ENCODE measurements at regions not wholly inside any gene's neighbourhood (a gene's known extent, or its start where the extent isn't known, plus 50 kb on each side); places are given as distances from the start of the nearest gene placed in this dataset.
"Not testable (repeated sequence)": the region's sequence is repeated elsewhere in the genome, so short reads cannot be mapped to it uniquely, and the experiment has no call there.

DNA sequence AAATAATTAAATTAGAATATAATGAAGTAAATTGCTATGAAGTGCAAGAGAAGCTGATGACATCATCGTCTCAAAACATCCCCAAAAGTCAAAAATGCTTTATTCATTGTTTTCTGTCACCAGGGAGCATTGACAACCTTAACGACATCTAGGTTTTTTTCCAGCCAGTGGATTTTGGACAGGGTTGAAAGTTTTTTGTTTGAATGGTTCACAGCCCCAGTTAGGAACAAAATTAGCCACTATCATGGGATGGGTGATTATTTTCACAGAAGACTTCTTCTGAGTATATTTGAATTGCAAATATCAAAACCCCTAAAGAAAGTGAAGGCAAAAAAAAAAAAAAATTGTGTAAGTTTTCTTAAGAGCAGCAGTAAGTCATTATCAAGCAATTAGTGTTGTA lies 826.1 kb downstream of the STPG2 start:
- in situ Hi-C loops (cut with MboI; ENCODE audit: low pct_unique_long_range_greater_than_20kb, low sequenced_read_pairs), result no loop called here
- no peak for DNase-seq

DNA sequence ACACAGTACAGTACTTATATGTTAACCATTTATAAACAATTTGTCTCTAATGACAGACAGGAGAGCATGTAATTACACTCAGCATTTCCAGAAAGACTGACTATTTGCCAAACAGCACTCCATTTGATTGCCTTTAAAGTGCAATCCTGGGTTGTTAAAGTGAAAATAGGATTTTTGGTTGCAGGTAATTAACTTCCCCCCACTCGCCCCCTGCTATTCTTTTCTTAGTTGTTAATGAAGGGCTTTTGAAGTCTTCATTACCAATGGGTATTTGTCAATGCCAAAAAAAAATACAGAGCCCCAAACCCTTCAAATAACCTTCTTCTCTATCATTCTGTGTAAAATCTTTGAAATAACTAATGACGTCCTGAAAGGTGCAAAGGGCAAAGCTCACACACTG lies 825.6 kb downstream of the STPG2 start:
- in situ Hi-C loops (cut with MboI; ENCODE audit: low pct_unique_long_range_greater_than_20kb, low sequenced_read_pairs), result no loop called here
- DNase-seq, result no peak

- in situ Hi-C loops (cut with MboI; ENCODE audit: low pct_unique_long_range_greater_than_20kb, low sequenced_read_pairs); DNase-seq: not testable (repeated sequence)
Measured at GRCh38 chr4:97325751-97326150, 817.5 kb downstream of the STPG2 start.

DNA sequence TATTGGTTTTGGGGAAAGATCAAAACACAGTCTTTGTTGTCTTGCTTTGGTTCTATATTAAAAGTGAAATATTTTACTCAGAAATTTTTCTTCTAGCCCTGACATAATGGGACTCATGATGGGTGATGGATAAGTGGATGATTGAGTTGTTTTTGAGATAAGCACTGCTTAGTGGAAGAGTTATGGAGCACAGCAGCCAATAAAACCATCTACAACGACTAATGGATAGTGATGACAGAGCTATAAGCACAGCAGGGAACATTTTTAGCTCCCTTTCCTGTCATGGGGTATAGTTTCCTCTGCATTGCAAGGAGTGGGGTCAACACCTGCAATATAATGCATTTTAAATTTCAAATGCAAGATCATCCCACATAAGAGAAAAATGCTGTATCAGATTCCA lies 812.4 kb downstream of the STPG2 start:
- in situ Hi-C loops (cut with MboI; ENCODE audit: low pct_unique_long_range_greater_than_20kb, low sequenced_read_pairs), result no loop called here
- no peak for DNase-seq

DNA sequence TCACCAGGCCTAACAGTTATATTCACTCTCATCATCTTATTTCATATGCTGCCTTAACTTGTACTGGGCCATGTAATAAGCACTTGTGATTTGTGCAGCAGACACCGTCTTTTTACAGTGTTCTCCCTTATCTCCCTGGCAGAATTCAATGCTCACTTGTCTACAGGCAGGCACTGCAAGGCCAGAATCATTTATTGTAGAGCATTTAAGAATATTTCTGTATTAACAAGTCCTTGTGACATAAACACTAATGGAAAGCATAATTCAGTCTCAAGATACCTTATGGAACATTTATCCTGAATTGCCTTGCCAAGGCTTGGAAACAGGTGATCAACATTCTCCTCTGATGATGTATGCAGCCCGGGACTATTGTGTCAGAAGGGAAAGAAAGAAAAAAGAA lies 808.9 kb downstream of the STPG2 start:
- in situ Hi-C loops (cut with MboI; ENCODE audit: low pct_unique_long_range_greater_than_20kb, low sequenced_read_pairs), result no loop called here
- no peak for DNase-seq

DNA sequence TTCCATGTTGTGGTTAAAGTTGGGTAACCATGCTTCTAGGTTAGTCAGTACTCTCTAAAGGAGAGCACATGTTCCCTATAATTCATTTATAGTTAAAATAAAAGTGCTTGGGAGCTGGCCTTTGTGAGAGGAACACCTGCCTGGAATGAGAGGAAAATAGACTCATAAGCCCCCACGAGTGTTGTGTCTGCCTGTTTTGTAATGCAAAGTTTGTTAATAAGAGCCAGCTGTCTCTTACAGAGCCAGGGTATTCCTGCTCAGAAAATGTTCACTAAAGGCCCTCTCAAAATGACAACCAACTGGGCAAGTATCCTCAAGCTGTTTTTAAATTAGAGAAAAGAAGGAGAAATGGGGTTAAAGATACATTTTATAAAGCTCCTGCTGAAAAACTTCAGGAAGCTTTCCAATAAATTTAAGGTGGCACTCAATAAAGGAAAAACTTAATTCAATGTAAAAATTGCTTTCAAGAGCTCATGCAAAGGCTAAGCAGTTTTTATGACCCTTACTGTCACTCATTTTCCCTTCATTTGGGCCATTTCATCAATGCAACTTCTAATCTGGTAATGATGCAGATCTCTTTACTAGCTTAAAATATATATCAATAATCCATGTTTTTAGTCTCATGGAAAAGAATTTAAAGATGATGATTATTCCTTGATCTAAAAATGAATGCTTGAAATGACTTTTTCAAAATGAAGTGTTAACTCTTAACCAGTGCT lies 793.6 kb downstream of the STPG2 start:
- no peak for DNase-seq
- in situ Hi-C loops (cut with MboI; ENCODE audit: low pct_unique_long_range_greater_than_20kb, low sequenced_read_pairs), result no loop called here

DNA sequence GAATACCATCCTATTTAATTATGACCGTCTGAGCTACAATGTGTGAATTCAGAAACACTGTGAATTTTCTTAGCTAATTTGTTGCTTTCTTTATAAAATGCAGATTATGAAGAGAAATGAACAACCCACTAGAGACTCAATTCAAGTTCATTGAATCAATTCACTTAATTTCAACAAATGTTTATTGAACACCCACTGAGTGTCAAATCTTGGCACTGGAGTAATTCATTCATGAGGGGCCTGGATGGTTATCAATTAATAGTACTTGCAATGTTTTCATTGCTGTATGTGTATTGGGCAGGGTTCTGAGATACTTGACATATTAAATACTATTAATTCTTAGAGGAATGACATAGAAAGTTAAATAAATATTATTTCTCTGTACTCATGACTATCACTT lies 789.4 kb downstream of the STPG2 start:
- in situ Hi-C loops (cut with MboI; ENCODE audit: low pct_unique_long_range_greater_than_20kb, low sequenced_read_pairs), result no loop called here
- no peak for DNase-seq

GRCh38 chr4:97359826-97360225 lies 783.5 kb downstream of the STPG2 start:
- in situ Hi-C loops (cut with MboI; ENCODE audit: low pct_unique_long_range_greater_than_20kb, low sequenced_read_pairs), result no loop called here

GRCh38 chr4:97360733-97361132 lies 782.5 kb downstream of the STPG2 start:
- in situ Hi-C loops (cut with MboI; ENCODE audit: low pct_unique_long_range_greater_than_20kb, low sequenced_read_pairs), result no loop called here

More at GRCh38 chr4:97359826-97360225, 783.5 kb downstream of the STPG2 start:
- DNase-seq, result no peak

GRCh38 chr4:97367878-97368277 lies 775.4 kb downstream of the STPG2 start:
- no peak for DNase-seq
- in situ Hi-C loops (cut with MboI; ENCODE audit: low pct_unique_long_range_greater_than_20kb, low sequenced_read_pairs), result no loop called here

More at GRCh38 chr4:97360733-97361132, 782.5 kb downstream of the STPG2 start:
- no peak for DNase-seq

- DNase-seq, result no peak
- in situ Hi-C loops (cut with MboI; ENCODE audit: low pct_unique_long_range_greater_than_20kb, low sequenced_read_pairs), result no loop called here
Measured at GRCh38 chr4:97370568-97370967, 772.7 kb downstream of the STPG2 start.

- no peak for DNase-seq
- in situ Hi-C loops (cut with MboI; ENCODE audit: low pct_unique_long_range_greater_than_20kb, low sequenced_read_pairs), result no loop called here
Measured at GRCh38 chr4:97374526-97374925, 768.8 kb downstream of the STPG2 start.

GRCh38 chr4:97386969-97387368 lies 756.3 kb downstream of the STPG2 start:
- DNase-seq, result no peak
- in situ Hi-C loops (cut with MboI; ENCODE audit: low pct_unique_long_range_greater_than_20kb, low sequenced_read_pairs), result no loop called here

DNA sequence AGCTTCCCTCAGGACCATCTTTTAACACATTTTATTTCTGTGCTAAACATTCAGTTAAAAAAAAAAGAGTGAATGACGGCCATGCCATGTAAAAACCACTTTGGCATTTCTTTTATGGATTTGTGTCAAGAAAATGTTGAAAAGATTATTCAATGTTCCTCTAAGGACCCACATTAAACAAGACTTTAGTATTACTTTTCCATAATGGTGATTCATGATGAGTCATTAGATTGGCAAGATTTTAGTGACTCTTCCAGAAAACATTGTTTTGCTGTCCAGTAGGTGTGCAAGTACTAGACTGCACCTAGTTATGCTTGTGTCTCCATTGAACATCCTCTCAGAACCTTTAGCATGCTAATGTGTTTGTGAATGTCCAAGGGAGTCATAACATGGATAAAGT lies 748.6 kb downstream of the STPG2 start:
- in situ Hi-C loops (cut with MboI; ENCODE audit: low pct_unique_long_range_greater_than_20kb, low sequenced_read_pairs), result no loop called here
- DNase-seq, result no peak

GRCh38 chr4:97396097-97396496 lies 747.2 kb downstream of the STPG2 start:
- in situ Hi-C loops (cut with MboI; ENCODE audit: low pct_unique_long_range_greater_than_20kb, low sequenced_read_pairs), result no loop called here
- DNase-seq, result no peak

GRCh38 chr4:97396605-97397004 lies 746.7 kb downstream of the STPG2 start:
- in situ Hi-C loops (cut with MboI; ENCODE audit: low pct_unique_long_range_greater_than_20kb, low sequenced_read_pairs), result no loop called here
- no peak for DNase-seq

DNA sequence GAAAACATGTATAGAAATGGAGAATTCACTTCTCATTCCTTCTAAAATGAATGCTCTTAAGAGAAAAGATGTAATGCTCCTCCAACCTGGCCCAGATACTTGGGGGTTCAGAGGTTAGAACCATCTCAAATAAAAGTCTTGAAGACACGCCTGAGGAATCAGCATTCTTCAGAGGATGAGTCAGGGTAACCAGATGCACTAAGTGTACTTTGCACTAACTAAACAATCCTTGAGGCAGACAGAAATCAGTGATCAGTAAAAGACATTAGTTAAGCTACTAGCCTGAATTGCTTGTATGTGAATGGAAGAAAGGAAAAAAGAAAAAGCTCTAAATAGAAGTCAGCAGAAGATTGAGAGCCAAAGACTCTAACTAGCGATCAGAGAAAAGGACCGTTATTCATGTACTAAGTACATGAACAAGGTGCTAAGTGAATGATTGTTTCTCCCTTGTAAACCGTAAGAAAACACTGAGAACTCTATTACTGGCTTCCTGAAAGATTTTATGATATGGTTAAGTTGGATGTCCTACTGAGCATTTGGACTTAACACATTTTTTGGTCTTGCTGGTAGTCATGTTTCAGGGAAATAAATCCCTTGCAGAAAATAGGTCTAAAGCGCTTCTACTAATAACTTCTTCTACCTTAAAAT lies 738.3 kb downstream of the STPG2 start:
- DNase-seq, result no peak
- in situ Hi-C loops (cut with MboI; ENCODE audit: low pct_unique_long_range_greater_than_20kb, low sequenced_read_pairs), result no loop called here

DNA sequence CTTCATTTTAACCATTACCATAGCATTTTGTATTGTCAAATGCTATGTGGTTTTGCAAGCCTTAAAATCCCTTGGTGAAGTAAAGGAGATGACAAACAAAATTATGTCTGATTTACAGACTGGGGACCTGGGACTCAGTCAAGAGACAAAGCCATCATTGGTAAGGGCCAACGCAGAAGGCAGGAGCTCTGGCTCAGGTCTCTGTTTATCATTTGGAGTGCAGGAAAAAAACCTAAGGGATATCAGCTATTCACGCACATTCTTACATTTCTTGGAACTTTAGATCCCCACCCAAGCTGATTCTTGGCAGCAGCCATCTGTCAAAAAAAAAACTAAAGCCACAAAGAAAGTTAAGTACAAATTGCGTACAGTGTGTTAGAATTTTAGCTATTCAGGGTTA lies 731.9 kb downstream of the STPG2 start:
- no peak for DNase-seq
- in situ Hi-C loops (cut with MboI; ENCODE audit: low pct_unique_long_range_greater_than_20kb, low sequenced_read_pairs), result no loop called here

- no peak for DNase-seq
- in situ Hi-C loops (cut with MboI; ENCODE audit: low pct_unique_long_range_greater_than_20kb, low sequenced_read_pairs), result no loop called here
Measured at GRCh38 chr4:97412331-97412730, 730.9 kb downstream of the STPG2 start.

GRCh38 chr4:97414161-97414560 lies 729.1 kb downstream of the STPG2 start:
- no peak for DNase-seq
- in situ Hi-C loops (cut with MboI; ENCODE audit: low pct_unique_long_range_greater_than_20kb, low sequenced_read_pairs), result no loop called here

GRCh38 chr4:97432551-97432950 lies 710.7 kb downstream of the STPG2 start:
- DNase-seq, result no peak
- in situ Hi-C loops (cut with MboI; ENCODE audit: low pct_unique_long_range_greater_than_20kb, low sequenced_read_pairs), result no loop called here

Data from KBM-7 (cell line).